Activated CD8-positive, alpha-beta memory T cell treated with anti-CD3 and anti-CD28 coated beads for 36 hours (primary cell): ENCODE measurements at regions not wholly inside any gene's neighbourhood (a gene's known extent, or its start where the extent isn't known, plus 50 kb on each side); places are given as distances from the start of the nearest gene placed in this dataset.
"Not testable (repeated sequence)": the region's sequence is repeated elsewhere in the genome, so short reads cannot be mapped to it uniquely, and the experiment has no call there.

ENCODE experiments used
- CTCF ChIA-PET: fragments of 350-600 bp; sonication (Branson Sonifier 250); formaldehyde crosslinking; loops from one replicate; lab custom pipeline; 2021; ENCODE audit warnings: antibody characterized with exemption; lab: Charles Lee
- POLR2A ChIA-PET: fragments of 350-600 bp; sonication (Branson Sonifier 250); formaldehyde crosslinking; loops from one replicate; lab custom pipeline; 2021; ENCODE audit warnings: antibody characterized with exemption; lab: Charles Lee

DNA sequence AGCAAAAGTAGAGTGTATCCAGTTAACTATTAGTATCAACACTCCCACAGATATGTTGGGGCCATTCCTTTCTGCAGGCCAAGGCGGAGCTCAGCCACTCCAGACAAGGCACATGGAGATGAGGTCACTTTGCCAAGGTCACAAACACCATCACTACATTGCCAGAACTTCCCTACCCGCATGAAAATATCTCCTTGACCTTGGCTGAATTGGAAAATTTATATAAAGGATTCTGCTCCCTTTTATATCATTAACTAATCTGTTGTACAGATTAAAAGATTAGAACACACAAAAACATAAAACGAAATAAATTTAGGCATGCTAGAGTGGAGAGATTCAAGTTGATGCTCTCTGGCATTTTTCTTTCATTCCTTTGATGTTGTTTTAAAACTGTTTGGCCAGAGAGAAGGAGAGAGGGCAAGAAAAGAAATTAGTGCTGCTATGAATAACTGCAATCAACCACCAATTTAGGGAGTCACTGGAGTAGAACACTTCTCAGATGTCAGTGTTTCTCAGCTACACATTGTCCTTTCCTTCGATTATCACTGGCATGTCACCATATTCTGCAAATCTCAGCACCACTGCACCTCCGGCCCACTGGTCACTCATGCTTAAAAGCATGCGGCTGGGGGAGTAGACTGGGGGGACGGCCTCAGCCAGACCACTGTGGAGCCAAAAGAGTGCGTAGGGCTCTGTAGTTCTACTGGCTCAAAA, 78.7 kb upstream of the ATP1B1 start:
- ChIA-PET CTCF (no interaction called here), POLR2A (no interaction called here)

DNA sequence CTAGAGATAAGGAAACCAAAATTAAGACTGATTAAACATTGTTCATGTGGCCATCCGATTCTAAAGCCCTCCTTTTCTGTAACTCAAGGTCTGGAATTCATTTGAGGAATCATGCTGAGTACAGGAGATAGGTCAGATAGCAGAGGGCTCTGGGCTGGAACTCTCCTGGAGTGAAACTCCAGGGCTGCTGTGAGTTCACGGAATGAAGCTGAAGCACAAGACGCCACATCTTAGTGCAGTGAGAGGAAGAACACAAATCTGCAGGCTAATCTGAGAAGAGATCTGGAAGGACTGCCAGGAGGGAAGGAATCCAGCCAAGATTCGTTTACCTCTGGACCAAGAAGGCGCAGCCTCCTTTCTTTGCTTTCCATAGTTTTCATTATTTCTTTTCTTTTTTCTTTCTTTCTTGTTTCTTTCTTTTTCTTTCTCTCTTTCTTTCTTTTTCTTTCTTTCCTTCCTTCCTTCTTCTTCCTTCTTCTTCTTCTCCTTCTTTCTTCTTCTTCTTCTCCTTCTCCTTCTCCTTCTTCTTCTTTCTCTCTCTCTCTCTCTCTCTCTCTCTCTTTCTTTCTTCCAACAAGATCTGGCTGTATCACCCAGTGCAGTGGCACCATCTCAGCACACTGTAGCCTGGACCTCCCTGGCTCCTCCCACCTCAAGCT, 74.8 kb upstream of the ATP1B1 start:
- ChIA-PET CTCF (no interaction called here), POLR2A (no interaction called here)

DNA sequence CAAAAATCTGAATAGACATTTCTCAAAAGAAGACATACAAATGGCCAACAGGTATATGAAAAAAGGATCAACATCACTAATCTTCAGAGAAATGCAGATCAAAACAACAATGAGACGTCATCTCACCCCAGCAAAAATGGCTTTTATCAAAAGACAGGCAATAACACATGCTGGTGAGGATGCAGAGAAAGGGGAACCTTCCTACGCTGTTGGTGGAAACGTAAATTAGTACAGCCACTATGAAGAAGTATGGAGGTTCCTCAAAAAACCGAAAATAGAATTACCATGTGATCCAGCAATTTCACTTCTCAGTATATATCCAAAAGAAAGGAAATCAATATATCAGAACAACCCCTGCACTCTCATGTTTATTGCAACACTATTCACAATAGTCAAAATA, 65.1 kb upstream of the ATP1B1 start:
- ChIA-PET POLR2A (no interaction called here), CTCF (no interaction called here)

DNA sequence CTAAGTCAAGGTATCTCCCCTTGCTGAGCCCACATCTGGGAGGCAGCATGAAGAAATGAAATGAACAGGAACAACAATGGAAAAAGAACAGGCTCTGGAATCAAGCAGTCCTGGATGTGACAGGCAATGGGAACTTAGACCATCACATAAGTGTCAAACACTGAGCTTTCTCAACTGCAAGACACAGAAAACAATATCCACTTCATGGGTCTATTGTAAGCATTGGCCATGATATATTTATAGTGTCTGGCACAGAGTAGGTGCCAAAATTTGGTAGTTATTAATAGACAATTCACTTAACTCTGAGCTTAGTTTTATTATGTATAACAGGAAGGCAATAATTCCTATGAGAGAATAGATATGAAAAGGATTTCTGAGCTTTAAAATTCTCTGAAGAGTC, 64.1 kb upstream of the ATP1B1 start:
- CTCF ChIA-PET = interaction anchor here (0.6 kb wide), 1 partner anchor 16 kb away, joined by 3 read pairs; no protein-coding TSS in a partner anchor

DNA sequence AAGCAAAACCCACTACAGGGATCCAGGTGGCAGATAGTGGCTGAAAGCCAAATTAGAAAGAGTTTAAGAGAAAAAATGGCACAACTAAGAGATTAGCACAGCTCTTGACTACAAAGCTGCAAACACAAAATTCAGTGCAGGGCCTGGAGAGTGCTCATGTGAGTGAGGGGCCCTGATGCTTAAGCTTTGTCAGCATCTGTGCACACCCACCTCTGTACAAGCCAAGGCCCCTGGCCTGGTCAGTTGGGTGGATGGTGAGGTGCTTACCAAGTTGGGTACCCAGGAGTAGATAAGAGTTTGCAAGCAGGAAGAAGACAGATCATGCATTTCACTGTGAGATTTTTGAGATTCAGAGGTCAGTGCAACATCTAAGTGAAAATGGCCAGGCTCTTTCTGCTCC, 62.7 kb upstream of the ATP1B1 start:
- ChIA-PET CTCF (no interaction called here), POLR2A (no interaction called here)

More for the DNA sequence above, 64.1 kb upstream of the ATP1B1 start:
- POLR2A ChIA-PET = no interaction called here

DNA sequence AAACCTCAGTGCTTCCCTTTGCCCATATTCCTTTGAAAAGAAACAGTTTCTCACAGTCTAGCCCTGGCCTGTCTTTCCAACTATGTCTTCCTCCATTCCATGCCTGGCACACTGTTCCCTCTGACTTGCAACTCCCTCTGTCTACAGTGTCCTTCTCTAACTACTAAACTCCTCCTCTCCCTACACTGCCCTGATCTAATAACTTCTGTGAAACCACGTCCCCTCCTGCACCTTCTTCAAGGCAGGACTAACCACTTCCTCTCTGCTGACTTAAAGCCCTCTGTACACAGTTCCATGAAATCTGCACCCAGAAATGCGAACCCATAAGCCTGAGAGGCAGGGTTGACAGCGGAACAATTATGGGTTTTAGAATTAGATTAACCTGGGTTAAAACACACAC, 62.2 kb upstream of the ATP1B1 start:
- POLR2A ChIA-PET = no interaction called here
- CTCF ChIA-PET = no interaction called here

DNA sequence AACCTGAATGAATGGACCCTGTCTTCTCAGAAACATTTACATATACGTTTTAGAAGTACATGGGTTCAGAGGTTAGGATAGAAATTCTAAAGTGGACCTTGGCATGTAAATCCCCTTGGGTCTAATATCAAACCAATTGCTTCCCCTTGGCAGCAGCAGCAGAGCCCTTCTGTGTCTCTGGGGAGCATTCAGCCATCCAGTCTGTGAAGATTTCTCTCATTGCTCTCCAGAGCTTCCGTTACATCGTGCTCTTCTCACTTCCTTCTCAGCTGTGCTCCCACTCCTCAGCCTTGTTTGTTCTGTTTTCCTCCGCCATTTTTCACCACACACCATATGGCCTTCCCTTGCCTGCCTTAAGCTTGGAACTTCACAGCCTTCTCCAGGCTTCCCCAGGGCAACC, 61.5 kb upstream of the ATP1B1 start:
- ChIA-PET CTCF (no interaction called here), POLR2A (no interaction called here)

DNA sequence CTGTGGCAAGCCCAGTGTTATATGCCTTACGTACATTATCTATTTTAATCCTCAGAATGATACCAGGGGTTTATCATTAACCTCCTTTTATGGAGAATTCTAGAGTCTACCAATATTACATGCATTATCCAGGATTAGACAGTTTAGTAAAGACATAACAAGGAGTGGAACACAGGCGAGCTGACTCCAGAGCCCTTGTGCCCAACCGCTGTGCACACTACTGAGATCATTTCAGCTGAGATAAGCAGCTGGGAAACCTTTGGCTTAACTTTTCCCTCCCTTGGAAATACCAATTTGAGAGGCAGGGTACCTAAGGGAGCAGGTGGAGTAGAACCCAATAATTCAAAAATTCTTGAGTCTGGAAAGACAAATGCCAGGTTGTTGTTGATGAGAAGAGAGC, 59.8 kb upstream of the ATP1B1 start:
- ChIA-PET POLR2A (no interaction called here), CTCF (no interaction called here)

DNA sequence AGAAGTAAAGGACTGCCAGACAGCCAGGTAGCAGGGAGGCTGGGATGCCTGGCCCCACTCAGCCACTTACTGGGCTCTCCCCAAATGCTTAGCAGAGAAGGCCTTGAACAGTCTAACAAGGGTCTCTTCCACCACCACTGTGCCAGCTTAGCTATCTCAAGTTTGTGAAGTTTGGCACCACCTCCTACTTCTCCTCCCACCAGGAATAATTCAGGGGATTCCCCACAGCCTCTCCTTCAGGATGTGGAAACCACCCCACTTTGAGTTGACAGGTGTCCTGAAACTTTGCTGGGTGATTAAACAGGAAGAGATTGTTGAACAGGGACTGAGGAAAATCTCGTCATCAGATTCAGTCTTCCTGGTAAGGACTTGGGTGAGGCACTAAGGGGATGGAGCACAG, 59.4 kb upstream of the ATP1B1 start:
- CTCF ChIA-PET = no interaction called here

DNA sequence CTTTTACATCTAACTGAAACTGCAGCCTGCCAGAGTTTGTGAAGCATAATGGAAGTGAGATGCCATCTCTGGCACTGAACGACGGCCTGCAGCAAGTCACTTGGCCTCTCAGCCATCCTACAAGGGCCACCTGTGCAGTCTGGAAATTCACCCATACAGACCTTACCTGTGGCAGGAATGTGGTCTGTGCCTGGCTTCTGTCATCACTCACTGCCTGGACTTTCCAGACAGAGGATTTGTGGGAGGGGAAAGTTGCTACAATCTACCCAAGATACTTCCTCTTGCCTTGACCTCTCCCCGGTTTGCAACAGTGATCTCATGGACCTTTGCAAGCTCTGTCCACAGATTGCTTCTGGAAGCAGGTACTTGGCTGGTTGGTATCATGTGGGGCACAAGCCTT, 58.4 kb upstream of the ATP1B1 start:
- POLR2A ChIA-PET = no interaction called here
- CTCF ChIA-PET = no interaction called here

More for the DNA sequence above, 59.4 kb upstream of the ATP1B1 start:
- POLR2A ChIA-PET = no interaction called here

DNA sequence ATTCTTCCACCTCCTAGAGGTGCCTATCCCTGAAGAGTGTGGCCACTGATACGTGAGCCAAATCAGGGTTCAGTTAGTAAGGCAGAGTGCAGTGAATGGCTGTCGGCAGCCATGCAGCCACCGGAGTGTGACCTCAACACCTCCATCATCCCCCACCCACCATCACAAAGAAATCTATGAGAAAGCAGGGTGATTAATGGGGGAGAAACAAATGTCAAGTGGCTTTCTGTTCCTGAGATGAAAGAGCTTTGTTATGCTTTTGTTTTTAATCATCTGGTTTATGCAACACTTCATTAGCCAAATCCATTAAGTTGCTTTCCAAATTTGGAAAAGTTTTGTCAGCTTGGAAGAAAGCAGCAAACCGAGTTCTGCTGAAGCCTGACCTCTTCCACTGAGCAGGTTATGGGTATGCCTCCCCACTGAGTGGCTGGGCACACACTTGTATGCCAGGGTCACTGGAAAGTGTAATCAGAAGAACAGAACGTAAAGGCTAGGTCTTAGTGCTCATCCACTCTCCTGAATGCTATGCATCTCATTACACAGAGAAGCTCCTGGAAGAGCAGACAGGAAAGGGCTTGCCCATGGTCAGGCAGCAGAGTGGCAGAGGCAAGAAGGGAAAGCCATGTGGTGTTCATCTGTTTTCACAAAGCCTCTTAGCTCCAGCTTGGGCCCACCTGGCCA, 57.1 kb upstream of the ATP1B1 start:
- ChIA-PET CTCF (no interaction called here), POLR2A (no interaction called here)

DNA sequence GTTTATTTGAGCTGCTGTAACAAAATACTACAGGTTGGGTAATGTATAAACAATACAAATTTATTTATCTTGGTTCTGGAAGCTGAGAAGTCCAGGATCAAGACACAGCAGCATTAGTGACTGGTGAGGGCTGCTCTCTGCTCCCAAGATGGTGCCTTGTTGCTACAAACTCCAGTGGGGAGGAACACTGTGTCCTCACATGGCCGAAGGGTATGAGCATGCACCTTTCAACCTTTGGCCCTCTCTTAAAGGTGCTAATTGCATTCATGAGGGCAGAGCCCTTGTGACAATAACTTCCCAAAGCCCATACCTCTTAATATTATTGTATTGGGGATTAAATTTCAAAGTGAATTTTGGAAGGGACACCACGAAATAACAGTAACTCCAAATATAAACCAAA, 55.3 kb upstream of the ATP1B1 start:
- POLR2A ChIA-PET = no interaction called here

DNA sequence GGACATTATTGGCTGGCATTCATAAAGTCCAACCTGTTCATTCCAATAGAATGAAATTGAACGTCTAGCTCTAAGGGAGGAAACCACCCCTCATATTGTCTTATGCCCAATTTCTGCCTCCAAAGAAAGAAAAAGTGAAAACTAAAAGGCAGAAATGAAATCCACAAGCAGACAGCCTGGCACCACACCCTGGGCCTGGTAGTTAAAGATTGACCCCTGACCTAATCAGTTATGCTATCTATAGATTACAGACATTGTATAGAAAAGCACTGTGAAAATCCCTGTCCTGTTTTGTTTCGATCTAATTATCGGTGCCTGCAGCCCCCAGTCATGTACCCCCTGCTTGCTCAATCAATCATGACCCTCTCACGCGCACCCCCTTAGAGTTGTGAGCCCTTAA, 54.3 kb upstream of the ATP1B1 start:
- CTCF ChIA-PET, POLR2A ChIA-PET: not testable (repeated sequence)

More for the DNA sequence above, 55.3 kb upstream of the ATP1B1 start:
- CTCF ChIA-PET = no interaction called here

DNA sequence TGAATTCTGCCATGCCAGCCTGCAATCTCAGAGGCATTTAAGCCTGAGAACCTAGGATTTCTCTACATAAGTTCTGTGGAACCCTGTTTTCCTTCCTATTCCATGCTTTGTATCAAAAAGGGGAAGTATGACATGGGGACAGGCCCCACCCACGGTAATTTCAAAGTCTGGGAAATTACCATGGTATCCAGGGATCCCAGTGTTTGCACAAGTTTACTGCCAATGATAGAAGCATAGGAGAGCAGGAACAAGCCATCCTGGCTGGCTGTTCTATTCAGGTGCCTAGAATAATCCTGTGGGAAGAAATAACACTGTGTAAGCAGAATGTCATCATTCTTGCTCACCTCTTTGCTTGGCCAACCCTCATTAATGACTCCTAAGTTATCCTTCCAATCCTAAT, 53.8 kb upstream of the ATP1B1 start:
- ChIA-PET CTCF (no interaction called here), POLR2A (no interaction called here)

DNA sequence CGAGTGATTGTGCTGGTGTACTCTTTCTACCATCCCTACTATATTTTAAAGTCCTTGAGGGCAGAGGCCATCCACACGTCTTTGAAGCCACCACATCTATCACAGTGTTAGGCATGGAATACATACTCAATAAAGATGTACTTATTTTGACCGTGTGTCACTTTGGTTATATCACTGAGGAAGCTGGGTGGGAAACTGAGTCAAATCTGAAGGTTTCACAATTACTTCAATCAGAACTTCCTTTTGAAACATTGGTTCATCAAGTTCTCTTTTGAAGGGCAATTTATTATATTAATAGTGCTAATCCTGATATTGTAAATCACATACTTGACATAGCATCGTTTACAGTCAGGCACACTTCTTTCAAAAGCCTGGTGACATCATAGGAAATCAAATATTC, 53.3 kb upstream of the ATP1B1 start:
- ChIA-PET CTCF (no interaction called here), POLR2A (no interaction called here)
